ENCODE measurements at regions not wholly inside any gene's neighbourhood (a gene's known extent, or its start where the extent isn't known, plus 50 kb on each side); places are given as distances from the start of the nearest gene placed in this dataset.

DNA sequence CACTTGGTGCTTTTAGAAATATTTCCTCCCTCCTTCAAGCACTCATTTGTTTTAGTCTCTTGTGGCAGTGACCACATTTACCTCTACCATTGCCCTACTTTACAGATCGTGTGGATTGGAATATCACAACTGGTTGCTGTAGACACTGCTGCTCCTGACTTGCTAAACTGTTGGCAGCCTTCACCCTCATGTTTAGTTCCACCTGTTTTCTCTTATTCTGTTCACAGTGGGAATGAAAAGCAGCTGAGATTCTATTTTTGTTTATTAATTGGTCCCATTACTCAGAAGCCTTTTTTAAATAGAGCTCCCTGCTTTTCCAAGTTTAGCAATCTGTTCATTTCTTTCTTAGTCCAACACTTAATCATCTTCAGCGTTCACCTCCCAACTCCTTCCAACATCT is 308.9 kb downstream of the RWDD3 start:
- TF ChIP-seq, protein P1, sequence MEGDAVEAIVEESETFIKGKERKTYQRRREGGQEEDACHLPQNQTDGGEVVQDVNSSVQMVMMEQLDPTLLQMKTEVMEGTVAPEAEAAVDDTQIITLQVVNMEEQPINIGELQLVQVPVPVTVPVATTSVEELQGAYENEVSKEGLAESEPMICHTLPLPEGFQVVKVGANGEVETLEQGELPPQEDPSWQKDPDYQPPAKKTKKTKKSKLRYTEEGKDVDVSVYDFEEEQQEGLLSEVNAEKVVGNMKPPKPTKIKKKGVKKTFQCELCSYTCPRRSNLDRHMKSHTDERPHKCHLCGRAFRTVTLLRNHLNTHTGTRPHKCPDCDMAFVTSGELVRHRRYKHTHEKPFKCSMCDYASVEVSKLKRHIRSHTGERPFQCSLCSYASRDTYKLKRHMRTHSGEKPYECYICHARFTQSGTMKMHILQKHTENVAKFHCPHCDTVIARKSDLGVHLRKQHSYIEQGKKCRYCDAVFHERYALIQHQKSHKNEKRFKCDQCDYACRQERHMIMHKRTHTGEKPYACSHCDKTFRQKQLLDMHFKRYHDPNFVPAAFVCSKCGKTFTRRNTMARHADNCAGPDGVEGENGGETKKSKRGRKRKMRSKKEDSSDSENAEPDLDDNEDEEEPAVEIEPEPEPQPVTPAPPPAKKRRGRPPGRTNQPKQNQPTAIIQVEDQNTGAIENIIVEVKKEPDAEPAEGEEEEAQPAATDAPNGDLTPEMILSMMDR (IDR thresholded peaks at IDR 0.05; ENCODE audit: extremely low read depth in 1 of 2, insufficient read depth in 1 of 2, low read depth in 1 of 2, low read length in 2 of 2): no peak
- no peak for TF ChIP-seq POLR2AphosphoS5 (IDR thresholded peaks at IDR 0.05; ENCODE audit: insufficient read depth, low read depth, low read length)

Measured in endothelial cell of umbilical vein (primary cell).